CD8-positive, alpha-beta memory T cell (primary cell): ENCODE measurements at regions not wholly inside any gene's neighbourhood (a gene's known extent, or its start where the extent isn't known, plus 50 kb on each side); places are given as distances from the start of the nearest gene placed in this dataset.
"Not testable (repeated sequence)": the region's sequence is repeated elsewhere in the genome, so short reads cannot be mapped to it uniquely, and the experiment has no call there.

Experiments
- CTCF ChIA-PET: fragments of 350-600 bp; sonication (Branson Sonifier 250); formaldehyde crosslinking; loops from one replicate; lab custom pipeline; 2021; ENCODE audit warnings: antibody characterized with exemption; lab: Charles Lee
- POLR2A ChIA-PET: fragments of 350-600 bp; sonication (Branson Sonifier 250); formaldehyde crosslinking; loops from one replicate; lab custom pipeline; 2021; ENCODE audit warnings: antibody characterized with exemption; lab: Charles Lee
- DNase-seq, 5 donors: peaks; one replicate each; pipeline versions ENCODE4 v3.0.0 to v3.0.0-alpha.2; 2020 to 2022; ENCODE audit warnings: mixed read lengths in 1 of 5
- H3K27ac ChIP-seq: one replicate; pipeline ENCODE4 v1.7.0; 2013; ENCODE audit warnings: low read depth, mild to moderate bottlenecking, low read length, moderate library complexity
- H3K27me3 ChIP-seq: 2 replicates; pipeline ENCODE4 v1.7.0; 2013; ENCODE audit warnings: low read length, mild to moderate bottlenecking; ENCODE audit not compliant: insufficient read depth, poor library complexity, severe bottlenecking
- H3K36me3 ChIP-seq: 2 replicates; pipeline ENCODE4 v1.7.0; 2013; ENCODE audit warnings: mild to moderate bottlenecking, low read length, moderate library complexity; ENCODE audit not compliant: insufficient read depth
- H3K4me1 ChIP-seq: 2 replicates; pipeline ENCODE4 v1.7.0; 2013; ENCODE audit warnings: mild to moderate bottlenecking, low read length, moderate library complexity; ENCODE audit not compliant: insufficient read depth
- H3K4me3 ChIP-seq: 2 replicates; pipeline ENCODE4 v1.7.0; 2013; ENCODE audit warnings: mild to moderate bottlenecking, low read length
- H3K9me3 ChIP-seq: 2 replicates; pipeline ENCODE4 v1.7.0; 2013; ENCODE audit warnings: mild to moderate bottlenecking, low read length
- H3K27ac Mint-ChIP-seq, 8 donors: one replicate each; pipeline ENCODE4 v1.8.0; 2020 to 2021; ENCODE audit warnings: mixed read lengths in 8 of 8, mild to moderate bottlenecking in 6 of 8, inconsistent platforms in 3 of 8, moderate library complexity in 3 of 8
- H3K27me3 Mint-ChIP-seq, 2 donors: one replicate each; pipeline ENCODE4 v1.8.0; 2020 to 2021; ENCODE audit warnings: mixed read lengths in 2 of 2, mild to moderate bottlenecking in 1 of 2, moderate library complexity in 1 of 2
- H3K36me3 Mint-ChIP-seq, 3 donors: one replicate each; pipeline ENCODE4 v1.8.0; 2020 to 2021; ENCODE audit warnings: mixed read lengths in 3 of 3, inconsistent platforms in 1 of 3, mild to moderate bottlenecking in 1 of 3
- H3K4me1 Mint-ChIP-seq, 3 donors: one replicate each; pipeline ENCODE4 v1.8.0; 2020 to 2021; ENCODE audit warnings: mixed read lengths in 3 of 3, inconsistent platforms in 1 of 3, mild to moderate bottlenecking in 1 of 3
- H3K4me3 Mint-ChIP-seq, 7 donors: one replicate each; pipeline ENCODE4 v1.8.0; 2020 to 2021; ENCODE audit warnings: mixed read lengths in 7 of 7, mild to moderate bottlenecking in 6 of 7, moderate library complexity in 4 of 7, inconsistent platforms in 2 of 7
- H3K9me3 Mint-ChIP-seq, 5 donors: one replicate each; pipeline ENCODE4 v1.8.0; 2020 to 2022; ENCODE audit warnings: mixed read lengths in 5 of 5, mild to moderate bottlenecking in 3 of 5, moderate library complexity in 2 of 5, inconsistent platforms in 1 of 5

GRCh38 chr1:99384021-99384420 lies 119.7 kb downstream of the PLPPR4 start:
- no peaks in the 10 kb centered on the region for H3K4me1 ChIP-seq
- Mint-ChIP-seq H3K27ac (no peak overlapping the region), H3K4me3 (no peak overlapping the region), H3K36me3 (no peaks in the 10 kb centered on the region), H3K4me1 (no peaks in the 10 kb centered on the region), H3K27me3 (no peaks in the 10 kb centered on the region), H3K9me3 (peaks cover 0 to 13% (median 2%) of the 10 kb centered on the region in 5 donors)
- ChIA-PET CTCF (no interaction called here), POLR2A (no interaction called here)
- H3K36me3 ChIP-seq: no peaks in the 10 kb centered on the region
- H3K9me3 ChIP-seq: no peaks in the 10 kb centered on the region
- H3K27ac ChIP-seq: no peak overlapping the region
- H3K4me3 ChIP-seq: no peak overlapping the region
- DNase-seq: no peak
- no peaks in the 10 kb centered on the region for H3K27me3 ChIP-seq

GRCh38 chr1:99385852-99386251 lies 121.6 kb downstream of the PLPPR4 start:
- H3K27me3 Mint-ChIP-seq: no peaks in the 10 kb centered on the region
- no peak for DNase-seq
- no peaks in the 10 kb centered on the region for H3K4me1 Mint-ChIP-seq

GRCh38 chr1:99396389-99396788 lies 132.1 kb downstream of the PLPPR4 start:
- no peaks in the 10 kb centered on the region for H3K36me3 ChIP-seq
- no peak overlapping the region for H3K4me3 ChIP-seq
- H3K27me3 ChIP-seq: no peaks in the 10 kb centered on the region
- Mint-ChIP-seq H3K27ac (no peak overlapping the region), H3K4me1 (no peaks in the 10 kb centered on the region), H3K36me3 (no peaks in the 10 kb centered on the region), H3K4me3 (no peak overlapping the region), H3K27me3 (no peaks in the 10 kb centered on the region), H3K9me3 (peaks cover 0 to 3% (median 0%) of the 10 kb centered on the region in 5 donors)
- POLR2A ChIA-PET: no interaction called here
- CTCF ChIA-PET: no interaction called here
- no peak overlapping the region for H3K27ac ChIP-seq
- no peaks in the 10 kb centered on the region for H3K4me1 ChIP-seq
- H3K9me3 ChIP-seq: no peaks in the 10 kb centered on the region
- no peak for DNase-seq

More at GRCh38 chr1:99385852-99386251, 121.6 kb downstream of the PLPPR4 start:
- Histone ChIP-seq H3K4me3 (no peak overlapping the region), H3K27me3 (no peaks in the 10 kb centered on the region), H3K4me1 (no peaks in the 10 kb centered on the region), H3K36me3 (no peaks in the 10 kb centered on the region), H3K9me3 (no peaks in the 10 kb centered on the region), H3K27ac (no peak overlapping the region)
- ChIA-PET POLR2A (no interaction called here), CTCF (no interaction called here)
- no peaks in the 10 kb centered on the region for H3K36me3 Mint-ChIP-seq
- H3K27ac Mint-ChIP-seq: no peak overlapping the region
- peaks cover 0 to 13% (median 2%) of the 10 kb centered on the region in 5 donors for H3K9me3 Mint-ChIP-seq
- no peak overlapping the region for H3K4me3 Mint-ChIP-seq

GRCh38 chr1:99397029-99397428 lies 132.7 kb downstream of the PLPPR4 start:
- Histone ChIP-seq H3K36me3 (no peaks in the 10 kb centered on the region), H3K9me3 (no peaks in the 10 kb centered on the region), H3K4me3 (no peak overlapping the region), H3K4me1 (no peaks in the 10 kb centered on the region), H3K27me3 (no peaks in the 10 kb centered on the region), H3K27ac (no peak overlapping the region)
- DNase-seq: no peak
- Mint-ChIP-seq H3K36me3 (no peaks in the 10 kb centered on the region), H3K27me3 (no peaks in the 10 kb centered on the region), H3K4me3 (no peak overlapping the region), H3K4me1 (no peaks in the 10 kb centered on the region), H3K27ac (no peak overlapping the region), H3K9me3 (peaks cover 0 to 3% (median 0%) of the 10 kb centered on the region in 5 donors)
- CTCF ChIA-PET: no interaction called here
- POLR2A ChIA-PET: interaction anchor here (0.6 kb wide), 1 partner anchor 29 kb away, joined by 3 read pairs; no protein-coding TSS in a partner anchor

GRCh38 chr1:99397863-99398262 lies 133.6 kb downstream of the PLPPR4 start:
- no peaks in the 10 kb centered on the region for H3K36me3 Mint-ChIP-seq
- no peak overlapping the region for H3K4me3 Mint-ChIP-seq
- peaks cover 0 to 3% (median 0%) of the 10 kb centered on the region in 5 donors for H3K9me3 Mint-ChIP-seq
- no peak overlapping the region for H3K4me3 ChIP-seq
- CTCF ChIA-PET: no interaction called here
- H3K9me3 ChIP-seq: no peaks in the 10 kb centered on the region
- H3K4me1 ChIP-seq: no peaks in the 10 kb centered on the region
- H3K27me3 Mint-ChIP-seq: no peaks in the 10 kb centered on the region
- H3K27me3 ChIP-seq: no peaks in the 10 kb centered on the region
- no peak for DNase-seq
- no peak overlapping the region for H3K27ac Mint-ChIP-seq
- POLR2A ChIA-PET: no interaction called here
- no peak overlapping the region for H3K27ac ChIP-seq
- H3K4me1 Mint-ChIP-seq: no peaks in the 10 kb centered on the region
- no peaks in the 10 kb centered on the region for H3K36me3 ChIP-seq

- H3K36me3 Mint-ChIP-seq, H3K27me3 ChIP-seq, H3K4me1 ChIP-seq, H3K27ac ChIP-seq, H3K4me3 Mint-ChIP-seq, H3K4me1 Mint-ChIP-seq, H3K36me3 ChIP-seq, H3K27me3 Mint-ChIP-seq, H3K4me3 ChIP-seq, CTCF ChIA-PET, H3K27ac Mint-ChIP-seq, POLR2A ChIA-PET, DNase-seq, H3K9me3 ChIP-seq: not testable (repeated sequence)
- peaks cover 0 to 11% (median 2%) of the 10 kb centered on the region in 5 donors for H3K9me3 Mint-ChIP-seq
Measured at GRCh38 chr1:99401556-99401955, 137.3 kb downstream of the PLPPR4 start.

GRCh38 chr1:99404399-99404798 lies 140.1 kb downstream of the PLPPR4 start:
- DNase-seq, H3K4me1 ChIP-seq, H3K27me3 Mint-ChIP-seq, H3K27me3 ChIP-seq, H3K9me3 ChIP-seq, H3K4me1 Mint-ChIP-seq, CTCF ChIA-PET, H3K36me3 ChIP-seq, H3K4me3 Mint-ChIP-seq, POLR2A ChIA-PET, H3K27ac Mint-ChIP-seq, H3K36me3 Mint-ChIP-seq, H3K27ac ChIP-seq, H3K4me3 ChIP-seq: not testable (repeated sequence)
- peaks cover 0 to 11% (median under 1%) of the 10 kb centered on the region in 5 donors for H3K9me3 Mint-ChIP-seq

GRCh38 chr1:99405325-99405724 lies 141.0 kb downstream of the PLPPR4 start:
- H3K36me3 Mint-ChIP-seq, H3K27ac Mint-ChIP-seq, H3K27me3 Mint-ChIP-seq, H3K4me3 Mint-ChIP-seq, H3K9me3 ChIP-seq, H3K4me1 Mint-ChIP-seq, H3K27me3 ChIP-seq, POLR2A ChIA-PET, H3K36me3 ChIP-seq, CTCF ChIA-PET, H3K27ac ChIP-seq, H3K4me1 ChIP-seq, DNase-seq, H3K4me3 ChIP-seq: not testable (repeated sequence)
- H3K9me3 Mint-ChIP-seq: peaks cover 0 to 11% (median 0%) of the 10 kb centered on the region in 5 donors

GRCh38 chr1:99407018-99407417 lies 142.7 kb downstream of the PLPPR4 start:
- Mint-ChIP-seq H3K36me3 (no peaks in the 10 kb centered on the region), H3K4me3 (no peak overlapping the region), H3K27ac (no peak overlapping the region), H3K27me3 (peaks cover 0 to 7% of the 10 kb centered on the region in 2 donors), H3K9me3 (peaks cover 0 to 11% (median 0%) of the 10 kb centered on the region in 5 donors), H3K4me1 (no peaks in the 10 kb centered on the region)
- H3K9me3 ChIP-seq: no peaks in the 10 kb centered on the region
- H3K4me1 ChIP-seq: no peaks in the 10 kb centered on the region
- H3K4me3 ChIP-seq: no peak overlapping the region
- DNase-seq: no peak
- H3K27ac ChIP-seq: no peak overlapping the region
- no peaks in the 10 kb centered on the region for H3K36me3 ChIP-seq
- CTCF ChIA-PET: no interaction called here
- POLR2A ChIA-PET: no interaction called here
- no peaks in the 10 kb centered on the region for H3K27me3 ChIP-seq
